ENCODE measurements at regions not wholly inside any gene's neighbourhood (a gene's known extent, or its start where the extent isn't known, plus 50 kb on each side); places are given as distances from the start of the nearest gene placed in this dataset.

GRCh38 chr7:49422564-49422963 lies 350.9 kb upstream of the VWC2 start:
- TF ChIP-seq CTCF (conservative IDR thresholded peaks at IDR 0.05) = no peak
- no peak for TF ChIP-seq ZFX (IDR thresholded peaks at IDR 0.05)

Measured in C4-2B (cell line).